Transverse colon (tissue), 4 donors: ENCODE measurements at regions not wholly inside any gene's neighbourhood (a gene's known extent, or its start where the extent isn't known, plus 50 kb on each side); places are given as distances from the start of the nearest gene placed in this dataset.

Source experiments
- EP300 ChIP-seq: sonication (generic); formaldehyde crosslinking; IDR thresholded peaks from one replicate; pipeline ENCODE4 v1.6.1; 2017; ENCODE audit warnings: antibody characterized with exemption, low read depth
- POLR2A ChIP-seq: fragments of 450-650 bp; IDR thresholded peaks from one replicate; pipeline ENCODE4 v1.6.1; 2016; ENCODE audit warnings: antibody characterized with exemption, mild to moderate bottlenecking, moderate library complexity
- POLR2AphosphoS5 ChIP-seq, 3 donors: sonication (generic); formaldehyde crosslinking; IDR thresholded peaks; one replicate each; pipeline ENCODE4 v1.6.1; 2016; ENCODE audit warnings: antibody characterized with exemption in 3 of 3
- TF ChIP-seq, protein P1 (sequence below), 5 experiments: fragments of 200-600 bp in 3 of 5; fragments of 450-650 bp in 2 of 5; sonication (generic) in 3 of 5; IDR thresholded peaks; 1 replicate in 2 of 5; 2 replicates in 3 of 5; pipeline ENCODE4 v1.5.1; 2016 to 2017; ENCODE audit warnings: antibody characterized with exemption in 5 of 5, inconsistent platforms in 3 of 5, mild to moderate bottlenecking in 2 of 5, moderate library complexity in 1 of 5

DNA sequence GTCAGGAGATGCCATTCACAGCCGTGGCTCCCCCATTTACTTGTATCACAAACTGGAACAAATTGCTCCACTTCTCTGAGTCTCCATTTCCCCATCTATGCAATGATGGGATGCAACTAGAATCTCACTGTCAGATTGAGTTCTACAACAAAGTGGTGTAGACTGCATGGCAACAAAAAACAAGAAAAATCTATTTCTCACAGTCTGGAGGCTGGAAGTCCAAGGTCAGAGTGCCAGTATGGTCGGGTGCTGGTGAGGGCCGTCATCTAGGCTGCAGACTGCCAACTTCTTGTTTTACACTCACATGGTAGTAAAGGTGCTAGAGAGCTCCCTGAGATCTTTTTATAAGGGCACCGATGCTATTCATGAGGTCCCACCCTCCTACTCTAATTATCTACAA, 158.4 kb upstream of the BCL6 start:
- TF ChIP-seq, protein P1, sequence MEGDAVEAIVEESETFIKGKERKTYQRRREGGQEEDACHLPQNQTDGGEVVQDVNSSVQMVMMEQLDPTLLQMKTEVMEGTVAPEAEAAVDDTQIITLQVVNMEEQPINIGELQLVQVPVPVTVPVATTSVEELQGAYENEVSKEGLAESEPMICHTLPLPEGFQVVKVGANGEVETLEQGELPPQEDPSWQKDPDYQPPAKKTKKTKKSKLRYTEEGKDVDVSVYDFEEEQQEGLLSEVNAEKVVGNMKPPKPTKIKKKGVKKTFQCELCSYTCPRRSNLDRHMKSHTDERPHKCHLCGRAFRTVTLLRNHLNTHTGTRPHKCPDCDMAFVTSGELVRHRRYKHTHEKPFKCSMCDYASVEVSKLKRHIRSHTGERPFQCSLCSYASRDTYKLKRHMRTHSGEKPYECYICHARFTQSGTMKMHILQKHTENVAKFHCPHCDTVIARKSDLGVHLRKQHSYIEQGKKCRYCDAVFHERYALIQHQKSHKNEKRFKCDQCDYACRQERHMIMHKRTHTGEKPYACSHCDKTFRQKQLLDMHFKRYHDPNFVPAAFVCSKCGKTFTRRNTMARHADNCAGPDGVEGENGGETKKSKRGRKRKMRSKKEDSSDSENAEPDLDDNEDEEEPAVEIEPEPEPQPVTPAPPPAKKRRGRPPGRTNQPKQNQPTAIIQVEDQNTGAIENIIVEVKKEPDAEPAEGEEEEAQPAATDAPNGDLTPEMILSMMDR (IDR thresholded peaks at IDR 0.05) = no peak
- no peak for TF ChIP-seq EP300
- TF ChIP-seq POLR2A = no peak
- no peak for TF ChIP-seq POLR2AphosphoS5 (IDR thresholded peaks at IDR 0.05)
